ENCODE measurements at regions not wholly inside any gene's neighbourhood (a gene's known extent, or its start where the extent isn't known, plus 50 kb on each side); places are given as distances from the start of the nearest gene placed in this dataset.

GRCh38 chr9:107983181-107983603 lies 493.6 kb upstream of the KLF4 start:
- DNase-seq, result no peak
- peaks cover 10% of the 10 kb centered on the region for H3K27me3 Mint-ChIP-seq
- H3K4me3 Mint-ChIP-seq, result no peak overlapping the region
- Histone ChIP-seq H3K4me2 (replicated peaks; ENCODE audit: low read depth, low read length, poor library complexity, severe bottlenecking) (no peak overlapping the region), H3K79me2 (ENCODE audit: control insufficient read depth, insufficient read depth, low read length) (no peaks in the 10 kb centered on the region), H3K27ac (ENCODE audit: low read length in 2 of 2) (no peak overlapping the region), H3K4me3 (ENCODE audit: control extremely low read depth in 1 of 5, extremely low read depth in 1 of 5, insufficient read depth in 1 of 5, low read depth in 2 of 5, low read length in 4 of 5) (no peak overlapping the region), H3K27me3 (replicated peaks in 1 of 4; ENCODE audit: control extremely low read depth in 1 of 4, control insufficient read depth in 3 of 4, insufficient read depth in 4 of 4, low read length in 3 of 4) (no peaks in the 10 kb centered on the region), H4K20me1 (ENCODE audit: control insufficient read depth, insufficient read depth, low read length, poor library complexity, severe bottlenecking) (no peaks in the 10 kb centered on the region), H3K4me1 (ENCODE audit: control insufficient read depth in 2 of 2, insufficient read depth in 2 of 2, low read length in 2 of 2) (peaks cover 0 to 3% of the 10 kb centered on the region in 2 donors), H3K36me3 (replicated peaks in 1 of 2; ENCODE audit: control extremely low read depth in 1 of 2, control insufficient read depth in 1 of 2, extremely low read depth in 1 of 2, insufficient read depth in 2 of 2, low read length in 1 of 2) (no peaks in the 10 kb centered on the region), H3K9me3 (ENCODE audit: control extremely low read depth in 1 of 3, control insufficient read depth in 2 of 3, insufficient read depth in 1 of 3, low read length in 2 of 3) (no peaks in the 10 kb centered on the region), H3K9ac (ENCODE audit: low read length) (no peak overlapping the region), H2AFZ (ENCODE audit: insufficient read depth, low read depth, low read length, poor library complexity, severe bottlenecking) (no peak overlapping the region)
- H3K9me3 Mint-ChIP-seq (ENCODE audit: insufficient read depth), result no peaks in the 10 kb centered on the region
- no peak for ATAC-seq (ENCODE audit: low read depth)
- POLR2A ChIA-PET, result no interaction called here
- WGBS (ENCODE audit: insufficient coverage), result no CpG with 5 or more reads among the region's 3 CpGs
- intact Hi-C loops (cut with micrococcal nuclease), result no loop called here
- no peak overlapping the region for H3K27ac Mint-ChIP-seq
- H3K4me1 Mint-ChIP-seq, result no peaks in the 10 kb centered on the region
- TF ChIP-seq CTCF (IDR thresholded peaks at IDR 0.05) (no peak), EZH2 (IDR thresholded peaks at IDR 0.05; ENCODE audit: borderline replicate concordance, insufficient read depth, low read depth, low read length, poor library complexity, severe bottlenecking) (no peak)
- CTCF ChIA-PET, result no interaction called here

- no peak for TF ChIP-seq CTCF (IDR thresholded peaks at IDR 0.05)
- TF ChIP-seq EZH2 (IDR thresholded peaks at IDR 0.05; ENCODE audit: borderline replicate concordance, insufficient read depth, low read depth, low read length, poor library complexity, severe bottlenecking), result no peak
- WGBS (ENCODE audit: insufficient coverage), result 74% methylated on average over 2 of the region's 3 CpGs
- peaks cover 6% of the 10 kb centered on the region for H3K27me3 Mint-ChIP-seq
- Histone ChIP-seq H3K79me2 (ENCODE audit: control insufficient read depth, insufficient read depth, low read length) (no peaks in the 10 kb centered on the region), H4K20me1 (ENCODE audit: control insufficient read depth, insufficient read depth, low read length, poor library complexity, severe bottlenecking) (no peaks in the 10 kb centered on the region), H3K9ac (ENCODE audit: low read length) (no peak overlapping the region), H3K27ac (ENCODE audit: low read length in 2 of 2) (no peak overlapping the region), H3K4me3 (ENCODE audit: control extremely low read depth in 1 of 5, extremely low read depth in 1 of 5, insufficient read depth in 1 of 5, low read depth in 2 of 5, low read length in 4 of 5) (no peak overlapping the region), H3K36me3 (replicated peaks in 1 of 2; ENCODE audit: control extremely low read depth in 1 of 2, control insufficient read depth in 1 of 2, extremely low read depth in 1 of 2, insufficient read depth in 2 of 2, low read length in 1 of 2) (no peaks in the 10 kb centered on the region), H3K27me3 (replicated peaks in 1 of 4; ENCODE audit: control extremely low read depth in 1 of 4, control insufficient read depth in 3 of 4, insufficient read depth in 4 of 4, low read length in 3 of 4) (no peaks in the 10 kb centered on the region), H3K9me3 (ENCODE audit: control extremely low read depth in 1 of 3, control insufficient read depth in 2 of 3, insufficient read depth in 1 of 3, low read length in 2 of 3) (no peaks in the 10 kb centered on the region), H3K4me1 (ENCODE audit: control insufficient read depth in 2 of 2, insufficient read depth in 2 of 2, low read length in 2 of 2) (peaks cover 0 to 3% of the 10 kb centered on the region in 2 donors), H3K4me2 (replicated peaks; ENCODE audit: low read depth, low read length, poor library complexity, severe bottlenecking) (no peak overlapping the region), H2AFZ (ENCODE audit: insufficient read depth, low read depth, low read length, poor library complexity, severe bottlenecking) (no peak overlapping the region)
- no peaks in the 10 kb centered on the region for H3K4me1 Mint-ChIP-seq
- intact Hi-C loops (cut with micrococcal nuclease), result no loop called here
- no peak overlapping the region for H3K27ac Mint-ChIP-seq
- CTCF ChIA-PET, result no interaction called here
- DNase-seq (no peak), ATAC-seq (ENCODE audit: low read depth) (no peak)
- POLR2A ChIA-PET, result no interaction called here
- no peak overlapping the region for H3K4me3 Mint-ChIP-seq
- H3K9me3 Mint-ChIP-seq (ENCODE audit: insufficient read depth), result no peaks in the 10 kb centered on the region
Measured at GRCh38 chr9:107982745-107983144, 493.2 kb upstream of the KLF4 start.

All from B cell (primary cell).